ENCODE measurements at regions not wholly inside any gene's neighbourhood (a gene's known extent, or its start where the extent isn't known, plus 50 kb on each side); places are given as distances from the start of the nearest gene placed in this dataset.

DNA sequence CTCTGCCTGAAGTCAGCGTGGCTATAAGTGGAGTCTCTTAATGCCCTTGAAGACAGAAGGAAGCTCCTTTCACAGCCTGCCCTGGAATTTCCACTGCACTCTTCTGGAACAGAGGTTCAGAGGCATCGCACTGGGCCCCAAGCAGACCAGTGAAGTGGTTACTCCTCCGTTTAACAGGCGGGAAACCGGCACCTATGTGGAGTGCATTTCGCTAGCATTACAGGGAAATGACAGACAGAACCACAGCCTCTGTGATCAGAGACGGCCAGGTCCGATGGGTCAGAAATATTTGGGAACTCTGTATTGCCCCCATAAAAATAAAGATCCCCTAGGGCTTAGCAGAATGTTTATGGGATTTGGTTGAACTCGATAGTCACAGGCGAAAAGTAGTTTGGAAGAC is 406.9 kb upstream of the PRKCQ start:
- TF ChIP-seq, protein P1, sequence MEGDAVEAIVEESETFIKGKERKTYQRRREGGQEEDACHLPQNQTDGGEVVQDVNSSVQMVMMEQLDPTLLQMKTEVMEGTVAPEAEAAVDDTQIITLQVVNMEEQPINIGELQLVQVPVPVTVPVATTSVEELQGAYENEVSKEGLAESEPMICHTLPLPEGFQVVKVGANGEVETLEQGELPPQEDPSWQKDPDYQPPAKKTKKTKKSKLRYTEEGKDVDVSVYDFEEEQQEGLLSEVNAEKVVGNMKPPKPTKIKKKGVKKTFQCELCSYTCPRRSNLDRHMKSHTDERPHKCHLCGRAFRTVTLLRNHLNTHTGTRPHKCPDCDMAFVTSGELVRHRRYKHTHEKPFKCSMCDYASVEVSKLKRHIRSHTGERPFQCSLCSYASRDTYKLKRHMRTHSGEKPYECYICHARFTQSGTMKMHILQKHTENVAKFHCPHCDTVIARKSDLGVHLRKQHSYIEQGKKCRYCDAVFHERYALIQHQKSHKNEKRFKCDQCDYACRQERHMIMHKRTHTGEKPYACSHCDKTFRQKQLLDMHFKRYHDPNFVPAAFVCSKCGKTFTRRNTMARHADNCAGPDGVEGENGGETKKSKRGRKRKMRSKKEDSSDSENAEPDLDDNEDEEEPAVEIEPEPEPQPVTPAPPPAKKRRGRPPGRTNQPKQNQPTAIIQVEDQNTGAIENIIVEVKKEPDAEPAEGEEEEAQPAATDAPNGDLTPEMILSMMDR (IDR thresholded peaks at IDR 0.05), result no peak
- no peak for TF ChIP-seq POLR2A (IDR thresholded peaks at IDR 0.05)
